Lower lobe of right lung (tissue), 2 donors: ENCODE measurements at regions not wholly inside any gene's neighbourhood (a gene's known extent, or its start where the extent isn't known, plus 50 kb on each side); places are given as distances from the start of the nearest gene placed in this dataset.

Experiments
- ATAC-seq, 2 donors: fragments of 200-7000 bp; cut with Tn5 transposase; one replicate each; pipeline ENCODE4 v1.9.1; 2020 to 2022; ENCODE audit warnings: mild to moderate bottlenecking in 2 of 2, moderate library complexity in 2 of 2
- DNase-seq: peaks from one replicate; pipeline ENCODE4 v3.0.0-alpha.2; 2020
- H3K27ac ChIP-seq: fragments of 200-600 bp; one replicate; pipeline ENCODE4 v1.8.0; 2022
- H3K27me3 ChIP-seq: fragments of 200-600 bp; one replicate; pipeline ENCODE4 v1.8.0; 2022; ENCODE audit warnings: low read depth
- H3K36me3 ChIP-seq: fragments of 200-600 bp; one replicate; pipeline ENCODE4 v1.8.0; 2022; ENCODE audit warnings: mild to moderate bottlenecking
- H3K4me1 ChIP-seq: fragments of 200-600 bp; one replicate; pipeline ENCODE4 v1.8.0; 2022
- H3K4me3 ChIP-seq: fragments of 200-600 bp; one replicate; pipeline ENCODE4 v1.8.0; 2022; ENCODE audit warnings: mild to moderate bottlenecking
- H3K9me3 ChIP-seq: fragments of 200-600 bp; one replicate; pipeline ENCODE4 v1.8.0; 2022
- CTCF ChIP-seq: fragments of 200-600 bp; IDR thresholded peaks from one replicate; pipeline ENCODE4 v1.8.0; 2022; ENCODE audit warnings: antibody characterized with exemption, mild to moderate bottlenecking
- intact Hi-C: fragments of 100-400 bp; cut with DNase I; formaldehyde crosslinking; loops from one replicate; pipeline ENCODE4 v1.11.0; 2022
- donor health status: DM: no; HTN: yes; CAD: no; lungs with severe emphysema.

- no peak for DNase-seq
- H3K4me1 ChIP-seq = no peaks in the 10 kb centered on the region
- H3K27ac ChIP-seq = no peak overlapping the region
- no peaks in the 10 kb centered on the region for H3K27me3 ChIP-seq
- H3K4me3 ChIP-seq = no peak overlapping the region
- H3K9me3 ChIP-seq = no peaks in the 10 kb centered on the region
- no peaks in the 10 kb centered on the region for H3K36me3 ChIP-seq
- ATAC-seq = no peak
- intact Hi-C loops = no loop called here
- TF ChIP-seq CTCF = no peak
These were observed 271.7 kb upstream of the FSIP2 start for GRCh38 chr2:185466915-185467314.

GRCh38 chr2:185471441-185471840, 267.2 kb upstream of the FSIP2 start:
- intact Hi-C loops = no loop called here
- Histone ChIP-seq H3K27me3 (no peaks in the 10 kb centered on the region), H3K27ac (no peak overlapping the region), H3K4me3 (no peak overlapping the region), H3K9me3 (no peaks in the 10 kb centered on the region), H3K36me3 (no peaks in the 10 kb centered on the region), H3K4me1 (no peaks in the 10 kb centered on the region)
- no peak for TF ChIP-seq CTCF
- ATAC-seq (no peak), DNase-seq (no peak)

- Histone ChIP-seq H3K36me3 (no peaks in the 10 kb centered on the region), H3K27me3 (no peaks in the 10 kb centered on the region), H3K27ac (no peak overlapping the region), H3K9me3 (no peaks in the 10 kb centered on the region), H3K4me1 (no peaks in the 10 kb centered on the region), H3K4me3 (no peak overlapping the region)
- no peak for ATAC-seq
- no peak for TF ChIP-seq CTCF
- no peak for DNase-seq
- intact Hi-C loops = no loop called here
These were observed 266.0 kb upstream of the FSIP2 start for GRCh38 chr2:185472574-185472973.

GRCh38 chr2:185473838-185474237, 264.8 kb upstream of the FSIP2 start:
- DNase-seq = no peak
- ATAC-seq = no peak
- intact Hi-C loops = no loop called here
- no peak overlapping the region for H3K4me3 ChIP-seq
- no peak overlapping the region for H3K27ac ChIP-seq
- no peaks in the 10 kb centered on the region for H3K9me3 ChIP-seq
- no peaks in the 10 kb centered on the region for H3K27me3 ChIP-seq
- H3K4me1 ChIP-seq = no peaks in the 10 kb centered on the region
- TF ChIP-seq CTCF = no peak
- H3K36me3 ChIP-seq = no peaks in the 10 kb centered on the region

GRCh38 chr2:185475914-185476313, 262.7 kb upstream of the FSIP2 start:
- intact Hi-C loops = no loop called here
- Histone ChIP-seq H3K4me3 (no peak overlapping the region), H3K36me3 (no peaks in the 10 kb centered on the region), H3K4me1 (no peaks in the 10 kb centered on the region), H3K9me3 (no peaks in the 10 kb centered on the region), H3K27ac (no peak overlapping the region), H3K27me3 (no peaks in the 10 kb centered on the region)
- DNase-seq = no peak
- no peak for ATAC-seq
- no peak for TF ChIP-seq CTCF

- no peak for TF ChIP-seq CTCF
- intact Hi-C loops = no loop called here
- H3K4me1 ChIP-seq = no peaks in the 10 kb centered on the region
These were observed 261.2 kb upstream of the FSIP2 start for GRCh38 chr2:185477452-185477851.

More at GRCh38 chr2:185477452-185477851, 261.2 kb upstream of the FSIP2 start:
- no peak for ATAC-seq
- DNase-seq = no peak
- Histone ChIP-seq H3K36me3 (no peaks in the 10 kb centered on the region), H3K27me3 (no peaks in the 10 kb centered on the region), H3K27ac (no peak overlapping the region), H3K9me3 (no peaks in the 10 kb centered on the region), H3K4me3 (no peak overlapping the region)
